ENCODE measurements at regions not wholly inside any gene's neighbourhood (a gene's known extent, or its start where the extent isn't known, plus 50 kb on each side); places are given as distances from the start of the nearest gene placed in this dataset.

- no peak overlapping the region for H3K4me3 ChIP-seq
- H3K4me2 ChIP-seq (ENCODE audit: insufficient read depth, low read length) = no peak overlapping the region
- POLR2A ChIA-PET = no interaction called here
- H3K79me2 ChIP-seq (ENCODE audit: control insufficient read depth, insufficient read depth, low read length) = no peaks in the 10 kb centered on the region
- H3K27ac ChIP-seq (ENCODE audit: extremely low read depth, low read depth, low read length) = no peak overlapping the region
- CTCF ChIA-PET (ENCODE audit: low intra/inter-chr PET ratio) = no interaction called here
- H3K9me3 ChIP-seq (replicated peaks; ENCODE audit: control insufficient read depth, insufficient read depth, low read depth, low read length) = no peaks in the 10 kb centered on the region
- BruUV-seq (replicated peaks) = no TSS peak
- H3K4me1 ChIP-seq (replicated peaks in 1 of 2; ENCODE audit: control insufficient read depth in 2 of 2, insufficient read depth in 2 of 2, low read length in 2 of 2) = no peaks in the 10 kb centered on the region
- DNase-seq (ENCODE audit: extremely low read depth in 1 of 4, low spot score in 3 of 4) (no peak), FAIRE-seq (no peak), ATAC-seq (no peak)
- no peaks in the 10 kb centered on the region for H3K27me3 ChIP-seq (ENCODE audit: control insufficient read depth in 2 of 2, insufficient read depth in 2 of 2, low read length in 2 of 2)
- intact Hi-C loops (cut with micrococcal nuclease) (no loop called here), in situ Hi-C loops (cut with MboI) (no loop called here)
- no peak overlapping the region for H2AFZ ChIP-seq (ENCODE audit: low read depth, low read length)
- no peak for TF ChIP-seq CEBPG (CRISPR knock-in tag; IDR thresholded peaks at IDR 0.05)
- no peak for TF ChIP-seq CEBPG (tag; conservative IDR thresholded peaks at IDR 0.05 in 1 of 2, IDR thresholded peaks at IDR 0.05 in 1 of 2)
- TF ChIP-seq SIX5 (IDR thresholded peaks at IDR 0.05; ENCODE audit: borderline replicate concordance in 1 of 2, insufficient read depth in 1 of 2, low read depth in 1 of 2, low read length in 2 of 2) = no peak
- TF ChIP-seq MTA3 (IDR thresholded peaks at IDR 0.05; ENCODE audit: borderline replicate concordance) = no peak
- TF ChIP-seq ZNF76 (CRISPR knock-in tag; IDR thresholded peaks at IDR 0.05; ENCODE audit: borderline replicate concordance) = no peak
- no peak for TF ChIP-seq RBM22 (IDR thresholded peaks at IDR 0.05; ENCODE audit: low read depth, low read length, poor library complexity, severe bottlenecking)
- no peak for TF ChIP-seq HDGF (IDR thresholded peaks at IDR 0.05)
- no peak for TF ChIP-seq TOE1 (IDR thresholded peaks at IDR 0.05; ENCODE audit: borderline replicate concordance)
- TF ChIP-seq TOE1 (CRISPR knock-in tag; IDR thresholded peaks at IDR 0.05; ENCODE audit: borderline replicate concordance, low read depth) = no peak
- TF ChIP-seq JUND (IDR thresholded peaks at IDR 0.05; ENCODE audit: borderline replicate concordance, low read depth, low read length) = no peak
- TF ChIP-seq JUND (tag; IDR thresholded peaks at IDR 0.05; ENCODE audit: borderline replicate concordance, low read depth, low read length) = no peak
- no peak for TF ChIP-seq BRD9 (IDR thresholded peaks at IDR 0.05; ENCODE audit: low read depth, partially characterized antibody)
- TF ChIP-seq MAFG (tag; conservative IDR thresholded peaks at IDR 0.05) = no peak
- no peak for TF ChIP-seq NUFIP1 (IDR thresholded peaks at IDR 0.05; ENCODE audit: partially characterized antibody)
- TF ChIP-seq HMG20B (CRISPR knock-in tag; IDR thresholded peaks at IDR 0.05) = no peak
- no peak for TF ChIP-seq HDAC3 (IDR thresholded peaks at IDR 0.05; ENCODE audit: borderline replicate concordance, partially characterized antibody)
- no peak for TF ChIP-seq SMARCE1 (IDR thresholded peaks at IDR 0.05)
- TF ChIP-seq CEBPZ (IDR thresholded peaks at IDR 0.05; ENCODE audit: borderline replicate concordance, low read depth, low read length) = no peak
- no peak for TF ChIP-seq SRSF3 (IDR thresholded peaks at IDR 0.05; ENCODE audit: insufficient read depth, low read length)
- no peak for TF ChIP-seq SREBF2 (CRISPR knock-in tag; IDR thresholded peaks at IDR 0.05)
- H3K36me3 ChIP-seq (ENCODE audit: control insufficient read depth, insufficient read depth, low read length) = no peaks in the 10 kb centered on the region
- H4K20me1 ChIP-seq (replicated peaks; ENCODE audit: control insufficient read depth, insufficient read depth, low read length) = no peaks in the 10 kb centered on the region
- H3K9ac ChIP-seq (ENCODE audit: insufficient read depth in 1 of 2, low read depth in 2 of 2, low read length in 2 of 2) = no peak overlapping the region
- no peaks in the 10 kb centered on the region for H3K9me1 ChIP-seq (ENCODE audit: control insufficient read depth, insufficient read depth, low read length)
Observed at GRCh38 chr6:79301290-79301689, 66.8 kb upstream of the HMGN3 start.

All from K562 (cell line).